Activated naive CD4-positive, alpha-beta T cell treated with anti-CD3 and anti-CD28 coated beads for 36 hours (primary cell): ENCODE measurements at regions not wholly inside any gene's neighbourhood (a gene's known extent, or its start where the extent isn't known, plus 50 kb on each side); places are given as distances from the start of the nearest gene placed in this dataset.

Experiments
- CTCF ChIA-PET: fragments of 350-600 bp; sonication (Branson Sonifier 250); formaldehyde crosslinking; loops from one replicate; lab custom pipeline; 2021; ENCODE audit warnings: antibody characterized with exemption; lab: Charles Lee
- DNase-seq: peaks from one replicate; pipeline ENCODE4 v3.0.0-alpha.2; 2020
- H3K27ac Mint-ChIP-seq: one replicate; pipeline ENCODE4 v1.8.0; 2021; ENCODE audit warnings: mild to moderate bottlenecking, mixed read lengths
- H3K27me3 Mint-ChIP-seq: one replicate; pipeline ENCODE4 v1.8.0; 2021; ENCODE audit warnings: low read depth, mixed read lengths
- H3K36me3 Mint-ChIP-seq: one replicate; pipeline ENCODE4 v1.8.0; 2021; ENCODE audit warnings: low read depth, mixed read lengths
- H3K4me1 Mint-ChIP-seq: one replicate; pipeline ENCODE4 v1.8.0; 2021; ENCODE audit warnings: low read depth, mixed read lengths
- H3K4me3 Mint-ChIP-seq: one replicate; pipeline ENCODE4 v1.8.0; 2021; ENCODE audit warnings: mild to moderate bottlenecking, moderate library complexity, mixed read lengths
- H3K9me3 Mint-ChIP-seq: one replicate; pipeline ENCODE4 v1.8.0; 2021; ENCODE audit warnings: mixed read lengths
- intact Hi-C: fragments of 100-400 bp; cut with micrococcal nuclease; formaldehyde crosslinking; loops from one replicate; pipeline ENCODE4 v1.15.1; 2023

DNA sequence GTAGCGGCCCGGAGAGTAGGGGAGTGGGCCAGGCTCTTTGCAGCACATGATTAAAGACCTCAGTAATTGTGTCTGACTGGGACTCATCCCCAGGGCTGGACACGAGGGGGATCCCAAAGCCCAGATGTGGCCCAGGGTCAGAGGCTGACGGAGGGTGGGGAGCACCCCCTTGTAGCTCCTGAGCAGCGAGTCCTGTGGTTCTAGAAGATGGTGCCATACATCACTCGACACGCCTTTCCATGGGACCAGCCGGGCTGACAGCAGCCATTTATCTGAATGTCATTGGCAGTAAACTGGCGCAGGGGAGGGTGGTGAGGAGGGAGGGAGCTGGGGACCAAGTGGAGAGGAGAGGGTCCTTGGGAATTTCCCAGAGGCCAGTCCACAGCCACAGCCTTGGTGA is 65.1 kb upstream of the FAM222A start:
- intact Hi-C loops, result no loop called here
- Mint-ChIP-seq H3K4me1 (no peaks in the 10 kb centered on the region), H3K4me3 (no peak overlapping the region), H3K27ac (no peak overlapping the region), H3K9me3 (no peaks in the 10 kb centered on the region), H3K27me3 (peaks cover 8% of the 10 kb centered on the region), H3K36me3 (no peaks in the 10 kb centered on the region)
- no peak for DNase-seq
- CTCF ChIA-PET, result no interaction called here

- CTCF ChIA-PET, result interaction anchor here (0.6 kb wide), 1 partner anchor 194 kb away, joined by 4 read pairs; no protein-coding TSS in a partner anchor
- H3K4me1 Mint-ChIP-seq, result no peaks in the 10 kb centered on the region
- H3K27me3 Mint-ChIP-seq, result peaks cover 8% of the 10 kb centered on the region
- intact Hi-C loops, result no loop called here
- no peaks in the 10 kb centered on the region for H3K9me3 Mint-ChIP-seq
- no peak overlapping the region for H3K4me3 Mint-ChIP-seq
- H3K27ac Mint-ChIP-seq, result no peak overlapping the region
- no peak for DNase-seq
- H3K36me3 Mint-ChIP-seq, result no peaks in the 10 kb centered on the region
These were observed 62.8 kb upstream of the FAM222A start for GRCh38 chr12:109650808-109651207.

GRCh38 chr12:109651596-109651995 is 62.0 kb upstream of the FAM222A start:
- H3K27ac Mint-ChIP-seq, result no peak overlapping the region
- no peak for DNase-seq
- H3K36me3 Mint-ChIP-seq, result no peaks in the 10 kb centered on the region
- H3K4me3 Mint-ChIP-seq, result no peak overlapping the region
- no peaks in the 10 kb centered on the region for H3K4me1 Mint-ChIP-seq
- intact Hi-C loops, result no loop called here
- no peaks in the 10 kb centered on the region for H3K9me3 Mint-ChIP-seq
- CTCF ChIA-PET, result no interaction called here
- H3K27me3 Mint-ChIP-seq, result peaks cover 8% of the 10 kb centered on the region

DNA sequence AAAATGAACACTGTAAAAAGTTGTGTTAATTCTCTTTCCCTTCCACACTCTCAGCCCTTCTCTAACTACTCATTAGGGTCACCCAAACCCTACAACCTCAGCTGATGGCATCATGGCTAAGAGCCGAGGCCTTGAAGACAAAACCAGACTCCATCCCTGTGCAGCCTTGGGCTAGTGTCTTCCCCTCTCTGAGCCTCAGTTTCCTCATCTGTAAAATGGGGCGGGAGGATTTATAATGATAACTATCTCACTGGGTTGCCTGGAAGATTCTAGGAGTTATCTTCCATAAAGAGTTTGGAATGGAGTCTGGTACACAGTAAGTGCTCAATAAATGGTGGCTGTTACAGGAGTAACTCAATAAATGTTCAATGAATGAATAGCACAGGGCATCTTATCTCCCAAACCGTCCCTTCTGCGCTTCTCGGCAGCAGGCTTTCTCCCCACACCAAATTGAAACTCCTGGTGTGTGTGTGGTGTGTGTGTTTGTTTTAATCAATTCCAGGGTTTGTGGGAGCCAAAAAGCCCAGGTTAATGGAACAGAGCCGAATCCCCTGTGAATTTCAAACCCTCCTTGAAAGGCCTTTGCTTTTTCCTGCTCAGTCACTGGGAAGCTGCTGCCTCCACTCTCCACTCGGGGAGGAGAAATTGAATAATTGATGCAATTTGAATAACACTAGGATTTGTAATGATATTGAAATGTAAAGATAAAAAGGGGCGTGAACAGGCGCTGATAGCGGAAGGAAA is 61.2 kb upstream of the FAM222A start:
- H3K36me3 Mint-ChIP-seq, result no peaks in the 10 kb centered on the region
- no peak overlapping the region for H3K27ac Mint-ChIP-seq
- H3K4me1 Mint-ChIP-seq, result no peaks in the 10 kb centered on the region
- intact Hi-C loops, result no loop called here
- peaks cover 10% of the 10 kb centered on the region for H3K27me3 Mint-ChIP-seq
- H3K4me3 Mint-ChIP-seq, result no peak overlapping the region
- no peak for DNase-seq
- CTCF ChIA-PET, result no interaction called here
- H3K9me3 Mint-ChIP-seq, result no peaks in the 10 kb centered on the region

- Mint-ChIP-seq H3K27me3 (peaks cover 10% of the 10 kb centered on the region), H3K9me3 (no peaks in the 10 kb centered on the region)
- intact Hi-C loops, result no loop called here
These were observed 60.7 kb upstream of the FAM222A start for GRCh38 chr12:109652977-109653264.

GRCh38 chr12:109653890-109654289 is 59.7 kb upstream of the FAM222A start:
- intact Hi-C loops, result no loop called here
- DNase-seq, result no peak
- H3K27ac Mint-ChIP-seq, result no peak overlapping the region
- no peaks in the 10 kb centered on the region for H3K36me3 Mint-ChIP-seq
- H3K9me3 Mint-ChIP-seq, result no peaks in the 10 kb centered on the region
- H3K4me1 Mint-ChIP-seq, result no peaks in the 10 kb centered on the region
- peaks cover 10% of the 10 kb centered on the region for H3K27me3 Mint-ChIP-seq
- H3K4me3 Mint-ChIP-seq, result no peak overlapping the region
- CTCF ChIA-PET, result no interaction called here

More at GRCh38 chr12:109652977-109653264, 60.7 kb upstream of the FAM222A start:
- CTCF ChIA-PET, result no interaction called here
- DNase-seq, result no peak
- Mint-ChIP-seq H3K36me3 (no peaks in the 10 kb centered on the region), H3K4me1 (no peaks in the 10 kb centered on the region), H3K4me3 (no peak overlapping the region), H3K27ac (no peak overlapping the region)

GRCh38 chr12:109654357-109654756 is 59.3 kb upstream of the FAM222A start:
- H3K27me3 Mint-ChIP-seq, result peaks cover 10% of the 10 kb centered on the region
- no peak overlapping the region for H3K4me3 Mint-ChIP-seq
- CTCF ChIA-PET, result interaction anchor here (1.2 to 1.3 kb wide), 2 partner anchors 57 to 121 kb away, joined by 4 read pairs; no protein-coding TSS in a partner anchor
- intact Hi-C loops, result no loop called here
- H3K36me3 Mint-ChIP-seq, result no peaks in the 10 kb centered on the region
- no peaks in the 10 kb centered on the region for H3K4me1 Mint-ChIP-seq
- DNase-seq, result no peak
- H3K9me3 Mint-ChIP-seq, result no peaks in the 10 kb centered on the region
- H3K27ac Mint-ChIP-seq, result no peak overlapping the region

DNA sequence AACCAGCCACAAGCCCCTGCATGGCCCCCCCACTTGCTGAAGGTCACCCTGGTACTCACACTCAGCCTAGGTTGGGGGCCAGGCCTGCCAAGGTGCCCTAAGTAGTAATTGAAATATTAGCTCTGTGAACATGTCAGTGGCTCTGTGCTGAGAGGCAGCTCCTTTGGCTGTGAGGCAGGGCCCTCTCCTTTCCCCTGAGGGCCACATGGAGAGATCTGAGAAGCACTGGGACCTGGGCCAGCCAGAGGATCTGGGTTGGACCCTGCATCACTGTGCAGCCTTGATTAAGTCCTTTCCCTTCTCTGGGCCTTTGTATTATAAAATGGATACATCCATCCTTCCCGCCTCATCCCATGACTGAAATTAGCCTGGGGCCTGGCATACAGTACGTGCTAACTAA is 58.0 kb upstream of the FAM222A start:
- intact Hi-C loops, result no loop called here
- Mint-ChIP-seq H3K9me3 (no peaks in the 10 kb centered on the region), H3K36me3 (no peaks in the 10 kb centered on the region), H3K27me3 (peaks cover 10% of the 10 kb centered on the region), H3K4me1 (no peaks in the 10 kb centered on the region), H3K27ac (no peak overlapping the region), H3K4me3 (no peak overlapping the region)
- CTCF ChIA-PET, result interaction anchor here (1.2 to 1.3 kb wide), 2 partner anchors 58 to 119 kb away, joined by 4 read pairs; no protein-coding TSS in a partner anchor
- no peak for DNase-seq

GRCh38 chr12:109656743-109657142 is 56.9 kb upstream of the FAM222A start:
- H3K36me3 Mint-ChIP-seq, result no peaks in the 10 kb centered on the region
- intact Hi-C loops, result no loop called here
- H3K27me3 Mint-ChIP-seq, result peaks cover 10% of the 10 kb centered on the region
- no peaks in the 10 kb centered on the region for H3K4me1 Mint-ChIP-seq
- CTCF ChIA-PET, result no interaction called here
- no peak for DNase-seq
- no peak overlapping the region for H3K4me3 Mint-ChIP-seq
- H3K27ac Mint-ChIP-seq, result no peak overlapping the region
- no peaks in the 10 kb centered on the region for H3K9me3 Mint-ChIP-seq

GRCh38 chr12:109663795-109664194 is 49.8 kb upstream of the FAM222A start:
- no peaks in the 10 kb centered on the region for H3K9me3 Mint-ChIP-seq
- no peaks in the 10 kb centered on the region for H3K4me1 Mint-ChIP-seq
- H3K27me3 Mint-ChIP-seq, result peaks cover 3% of the 10 kb centered on the region
- H3K36me3 Mint-ChIP-seq, result no peaks in the 10 kb centered on the region
- CTCF ChIA-PET, result no interaction called here
- intact Hi-C loops, result no loop called here
- DNase-seq, result no peak
- H3K4me3 Mint-ChIP-seq, result no peak overlapping the region
- no peak overlapping the region for H3K27ac Mint-ChIP-seq
